COLO668 (cell line): ENCODE measurements at regions not wholly inside any gene's neighbourhood (a gene's known extent, or its start where the extent isn't known, plus 50 kb on each side); places are given as distances from the start of the nearest gene placed in this dataset.

Experiments used
- DNase-seq: peaks from one replicate; lab custom pipeline; 2025; ENCODE audit not compliant: unreplicated experiment; lab: John Stamatoyannopoulos, UW

DNA sequence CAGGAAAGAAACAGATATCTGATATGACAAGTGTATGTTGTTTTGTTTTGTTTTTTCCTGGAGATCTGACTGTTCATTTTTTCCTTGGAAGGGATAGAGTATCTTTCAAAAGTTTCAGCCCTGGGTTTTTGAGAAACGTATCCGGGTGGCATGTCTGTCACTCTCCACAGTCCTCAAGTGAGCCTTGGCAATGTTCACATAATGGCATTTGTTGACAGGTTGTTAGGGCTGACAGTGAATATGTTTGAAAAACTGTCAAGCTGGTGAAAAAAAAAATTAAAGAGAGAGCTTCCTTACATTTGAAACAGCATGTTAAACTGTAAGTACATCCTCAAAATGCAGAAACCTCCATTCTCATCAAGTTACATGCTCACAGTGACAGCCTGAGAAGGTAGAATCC, 113.0 kb upstream of the DYNLRB2 start:
- DNase-seq: no peak

DNA sequence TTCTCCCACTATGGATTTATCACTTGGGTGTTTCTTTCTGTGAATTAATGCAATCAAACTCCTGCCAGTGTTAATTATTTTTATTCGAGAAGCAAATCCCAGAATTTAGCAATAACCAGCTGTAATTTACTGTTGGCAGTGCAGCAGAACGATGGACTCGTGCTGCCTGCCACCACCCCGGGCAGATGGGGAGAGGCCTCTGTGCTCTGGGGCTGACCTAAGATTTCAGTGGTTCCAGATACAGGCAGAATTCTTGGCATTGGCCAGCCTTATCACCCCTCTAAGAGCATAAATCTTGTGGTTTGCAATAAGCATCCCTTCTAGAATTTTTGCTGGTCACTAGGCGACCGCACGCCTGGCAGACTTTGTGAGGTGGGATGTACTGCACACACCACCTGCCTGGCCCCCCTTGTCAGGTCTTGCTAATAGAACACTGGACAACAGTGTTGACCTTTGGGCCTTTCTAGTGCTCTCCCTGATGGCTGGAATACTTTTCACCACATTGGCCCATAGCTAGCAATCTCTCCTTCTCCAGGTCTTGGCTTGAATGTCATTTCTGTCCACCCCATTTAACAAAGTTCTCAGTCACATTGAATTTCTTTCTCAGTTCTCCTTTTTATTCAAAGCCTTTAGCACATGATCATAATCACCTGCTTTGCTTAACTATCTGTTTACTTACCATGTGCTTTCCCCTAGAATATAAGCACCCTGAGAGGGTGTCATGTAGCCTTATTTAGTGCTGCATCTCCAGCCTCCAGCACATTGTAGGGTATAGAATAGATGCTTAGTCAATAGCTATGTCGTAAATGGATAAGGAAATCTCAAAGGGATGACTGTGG, 122.1 kb upstream of the DYNLRB2 start:
- DNase-seq: no peak

DNA sequence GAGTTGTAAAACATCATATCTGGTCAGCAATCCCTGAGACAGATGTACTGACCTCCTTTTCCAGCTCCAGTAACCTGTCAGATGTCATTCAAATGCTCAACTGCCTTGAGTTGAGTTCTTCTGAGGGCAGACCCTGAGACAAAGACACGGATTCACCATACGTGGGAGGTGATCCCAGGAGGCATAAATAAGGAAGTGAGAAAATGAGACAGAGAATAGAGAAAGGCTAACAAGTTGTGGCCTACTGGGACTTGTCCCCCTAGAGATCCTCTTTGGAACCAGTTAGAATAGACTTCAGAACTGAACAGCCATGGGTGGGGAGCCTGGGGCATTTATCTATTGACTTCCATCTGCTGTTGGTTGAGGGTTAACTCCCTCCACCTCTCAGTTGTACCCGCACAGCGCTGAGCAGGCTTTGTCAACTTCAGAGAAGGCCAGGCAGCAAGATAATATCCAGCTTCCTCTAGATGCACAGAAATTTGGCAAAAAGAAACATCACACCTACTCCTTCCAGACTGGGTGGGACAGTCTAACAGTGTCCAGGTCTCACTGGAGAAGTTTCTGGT, 123.0 kb upstream of the DYNLRB2 start:
- DNase-seq: no peak

DNA sequence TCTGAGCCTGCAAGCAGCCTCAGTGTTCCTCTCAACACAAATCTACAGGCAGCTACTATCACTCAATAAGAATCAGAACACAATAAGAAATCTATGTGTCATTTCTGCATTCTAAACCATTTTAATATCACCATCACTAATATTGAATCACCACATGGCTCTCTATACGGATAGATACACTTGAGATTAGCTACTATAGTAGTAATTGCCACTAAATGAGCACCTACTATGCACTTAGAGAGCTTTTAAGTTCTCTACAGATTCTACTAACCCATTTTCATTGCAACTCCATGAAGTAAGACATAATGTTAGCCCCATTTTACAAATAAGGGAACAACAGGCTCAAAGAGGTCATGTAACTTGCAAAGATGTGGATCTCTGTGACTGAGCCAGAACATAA, 132.8 kb upstream of the DYNLRB2 start:
- DNase-seq: no peak

DNA sequence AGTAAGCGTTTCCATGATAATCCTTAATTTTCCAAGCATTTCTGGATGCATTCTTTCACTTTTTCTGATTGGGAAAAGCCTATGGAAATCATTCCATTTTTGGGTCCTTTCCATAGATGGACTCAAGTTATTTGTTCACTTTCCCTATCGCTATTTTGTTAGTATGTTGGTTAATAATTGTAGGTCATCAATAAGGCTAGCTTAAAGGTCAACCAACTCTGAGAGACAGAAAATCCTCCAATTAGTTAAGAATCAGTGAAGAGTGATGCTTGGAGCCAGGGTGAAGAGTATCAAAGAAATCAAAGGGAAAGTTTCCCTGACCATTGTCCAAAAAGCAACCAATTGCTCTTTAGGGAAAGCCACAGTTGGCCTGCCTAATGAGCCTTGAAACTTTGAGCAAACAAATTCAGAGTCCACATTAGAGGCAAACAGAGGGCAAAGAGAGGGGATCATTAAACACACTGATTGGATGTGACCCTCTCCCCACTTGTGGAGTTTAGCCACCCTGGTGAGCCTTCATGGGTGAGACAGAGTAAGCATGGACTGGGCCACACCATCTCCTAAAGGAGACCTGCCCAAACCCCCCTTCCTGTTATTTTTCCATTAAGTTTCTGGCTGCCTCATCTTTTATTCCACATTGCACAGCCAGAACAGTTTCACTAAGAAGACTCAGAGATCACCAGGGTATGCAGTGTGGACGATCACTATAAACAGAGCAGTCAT, 133.4 kb upstream of the DYNLRB2 start:
- peak; percentile 17 for DNase-seq

DNA sequence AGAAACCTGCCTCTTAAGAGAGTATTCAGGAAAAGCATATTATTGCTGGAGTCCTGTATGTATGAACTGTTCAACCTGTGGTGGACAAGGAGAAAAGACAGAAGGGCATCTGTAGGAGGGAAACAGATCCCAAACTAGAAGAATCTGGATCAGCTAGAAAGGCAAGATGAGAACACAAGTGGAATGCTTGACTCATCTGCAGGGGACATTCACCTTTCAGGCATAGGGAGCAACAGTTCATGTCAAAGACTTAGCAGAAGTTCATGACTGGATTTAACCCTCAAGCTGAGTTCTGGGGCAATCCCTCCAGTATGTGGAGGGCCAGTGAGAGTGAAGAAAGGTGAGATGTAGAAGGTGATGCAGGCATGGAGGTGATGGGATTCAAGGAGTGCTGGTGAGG, 135.9 kb upstream of the DYNLRB2 start:
- DNase-seq: no peak

DNA sequence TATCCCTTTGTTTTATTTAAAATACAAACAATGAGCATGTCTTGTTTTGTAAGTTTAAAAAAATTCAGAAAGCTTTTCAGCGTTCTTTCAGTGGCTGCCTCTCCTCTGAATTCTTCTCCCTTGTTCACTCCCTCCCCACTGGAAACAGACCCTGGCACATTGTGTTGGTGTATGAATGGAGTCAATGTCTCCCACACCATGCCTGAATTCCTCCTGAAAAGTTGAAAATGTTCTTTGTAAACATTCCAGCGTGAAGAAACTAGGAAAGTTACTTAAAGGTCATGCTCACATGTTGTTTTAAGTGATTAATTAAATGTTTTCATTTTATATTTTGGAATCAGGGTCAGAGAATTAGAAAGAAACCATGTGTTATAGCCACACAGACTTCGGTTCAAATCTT, 136.9 kb upstream of the DYNLRB2 start:
- no peak for DNase-seq

DNA sequence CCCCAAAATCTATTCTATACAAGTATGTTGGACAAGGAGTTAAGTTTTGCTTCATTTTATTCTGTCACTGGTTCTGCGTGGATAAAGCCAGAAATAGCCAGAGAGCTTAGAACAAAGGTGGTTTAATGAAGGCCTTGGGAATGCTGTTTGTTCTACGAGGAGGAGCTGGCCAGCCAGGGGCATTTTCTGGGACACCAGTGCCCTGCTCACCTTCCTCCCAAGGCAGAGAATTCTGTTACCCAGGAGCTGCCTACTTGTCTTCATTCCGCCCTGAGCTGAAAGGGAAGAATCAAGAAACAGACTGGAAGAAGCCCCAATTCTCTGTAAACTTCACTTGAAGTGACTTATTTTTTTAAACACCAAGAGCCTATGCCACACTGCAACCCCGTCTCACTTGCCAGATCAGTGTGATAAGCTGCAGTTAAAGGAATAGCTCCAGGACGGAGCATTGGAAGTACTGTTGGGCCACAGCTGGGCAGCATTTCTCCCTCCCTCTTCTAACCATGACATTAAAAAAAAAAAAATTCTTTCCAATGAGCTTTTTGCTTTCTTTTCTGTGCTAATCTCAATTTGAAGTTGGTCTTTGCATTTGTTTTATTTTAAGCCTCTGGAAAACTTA, 149.8 kb upstream of the DYNLRB2 start:
- DNase-seq: no peak

DNA sequence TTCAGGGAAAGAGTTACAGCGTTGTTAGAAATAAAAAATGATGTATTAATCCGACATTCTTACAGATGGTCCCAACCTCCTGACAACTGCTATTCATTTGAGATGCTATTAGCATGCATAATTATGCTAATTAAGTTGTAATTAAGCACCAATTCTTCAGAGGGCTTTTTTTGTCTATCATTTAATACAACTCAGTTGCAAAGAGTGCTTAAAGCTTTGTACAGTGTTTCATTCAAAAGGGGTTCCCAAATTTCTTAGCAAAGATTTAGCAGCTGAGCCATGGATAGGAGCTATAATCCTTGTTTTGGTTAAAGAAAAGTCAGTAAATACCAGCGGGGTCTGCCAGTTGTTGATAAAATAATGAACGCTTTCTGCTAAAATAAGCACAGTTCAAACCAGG, 150.7 kb upstream of the DYNLRB2 start:
- no peak for DNase-seq

DNA sequence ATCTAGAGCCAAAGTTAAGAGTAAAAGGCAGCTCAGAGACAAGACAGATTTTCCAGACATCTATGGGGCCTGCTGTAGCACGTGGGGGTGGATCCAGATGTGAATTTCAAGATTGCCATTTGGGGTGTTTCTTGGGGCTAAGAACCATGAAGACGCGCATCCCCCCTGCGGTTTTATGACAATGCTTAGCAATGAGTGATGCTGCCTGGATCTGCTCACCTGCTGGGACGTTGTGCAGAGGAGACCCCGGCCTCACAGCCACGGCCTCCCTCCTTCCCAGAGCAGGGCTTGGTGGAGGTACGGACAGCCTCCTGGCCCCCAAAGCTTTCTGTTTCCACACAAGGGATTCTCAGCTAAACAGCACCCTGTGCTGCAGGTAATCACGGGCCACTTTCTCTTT, 151.5 kb upstream of the DYNLRB2 start:
- DNase-seq: no peak

DNA sequence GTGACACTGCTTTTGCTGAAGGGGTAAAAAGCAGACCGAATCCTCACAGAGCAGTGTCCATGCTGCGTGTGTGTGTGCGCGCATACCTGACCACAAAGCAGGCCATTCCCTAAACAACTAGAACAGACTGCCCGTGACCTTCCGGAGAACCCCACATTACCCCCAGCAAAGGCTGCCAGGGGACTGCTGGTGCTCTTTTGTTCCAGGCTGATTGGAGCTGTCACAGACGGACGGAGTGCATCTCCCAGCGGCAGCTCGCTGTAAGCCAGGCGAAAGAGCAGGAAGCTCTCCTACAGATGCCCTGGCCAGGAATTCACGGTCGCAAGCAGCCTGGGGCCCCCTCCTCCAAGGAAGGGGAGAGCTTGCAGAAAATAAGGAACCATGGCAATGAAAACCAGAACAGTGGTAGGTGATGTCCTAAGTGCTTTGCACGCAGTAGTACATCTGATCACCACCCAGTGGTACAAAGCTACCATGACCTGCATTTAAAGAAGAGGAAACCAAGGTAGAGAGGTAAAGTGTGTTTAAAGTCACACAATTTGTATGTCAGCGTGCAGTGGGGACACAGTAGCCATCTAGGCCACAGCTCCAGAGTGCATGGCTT, 153.4 kb upstream of the DYNLRB2 start:
- DNase-seq: no peak

DNA sequence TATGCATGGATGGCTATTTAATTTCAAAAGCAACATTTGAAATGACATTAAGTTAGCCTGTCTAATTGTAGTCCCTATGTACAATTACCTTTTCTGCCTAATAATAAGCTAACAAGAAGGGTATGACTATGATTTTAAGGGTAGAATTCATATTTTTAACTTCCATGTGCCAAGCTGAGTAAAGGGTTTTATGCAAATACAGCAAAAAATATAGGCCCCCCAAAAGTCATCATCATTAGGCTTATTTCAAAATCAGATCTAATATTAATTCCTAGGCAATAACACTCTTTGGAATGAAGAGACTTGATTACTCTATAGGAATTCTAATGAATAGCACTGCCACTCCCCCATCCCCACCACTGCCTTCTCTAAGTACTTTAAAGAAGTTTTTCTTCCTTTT, 155.9 kb upstream of the DYNLRB2 start:
- no peak for DNase-seq

DNA sequence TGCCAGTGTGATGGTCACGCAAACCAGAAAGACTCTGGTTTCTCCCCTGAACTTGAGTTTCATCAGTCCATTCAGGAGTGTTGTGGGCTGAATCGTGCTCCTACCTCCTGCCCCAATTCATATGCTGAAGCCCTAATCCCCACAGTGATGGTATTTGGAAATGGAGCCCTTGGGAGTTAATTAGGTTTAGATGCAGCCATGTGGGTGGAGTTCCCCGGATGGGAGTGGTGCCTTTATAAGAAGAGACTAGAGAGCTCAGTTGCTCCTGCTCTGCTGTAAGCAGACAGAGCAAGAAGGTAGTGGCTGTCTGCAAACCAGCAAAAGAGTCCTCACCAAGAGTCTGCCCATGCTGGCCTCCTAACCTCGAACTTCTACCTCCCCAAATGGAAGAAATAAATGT, 160.3 kb upstream of the DYNLRB2 start:
- no peak for DNase-seq

DNA sequence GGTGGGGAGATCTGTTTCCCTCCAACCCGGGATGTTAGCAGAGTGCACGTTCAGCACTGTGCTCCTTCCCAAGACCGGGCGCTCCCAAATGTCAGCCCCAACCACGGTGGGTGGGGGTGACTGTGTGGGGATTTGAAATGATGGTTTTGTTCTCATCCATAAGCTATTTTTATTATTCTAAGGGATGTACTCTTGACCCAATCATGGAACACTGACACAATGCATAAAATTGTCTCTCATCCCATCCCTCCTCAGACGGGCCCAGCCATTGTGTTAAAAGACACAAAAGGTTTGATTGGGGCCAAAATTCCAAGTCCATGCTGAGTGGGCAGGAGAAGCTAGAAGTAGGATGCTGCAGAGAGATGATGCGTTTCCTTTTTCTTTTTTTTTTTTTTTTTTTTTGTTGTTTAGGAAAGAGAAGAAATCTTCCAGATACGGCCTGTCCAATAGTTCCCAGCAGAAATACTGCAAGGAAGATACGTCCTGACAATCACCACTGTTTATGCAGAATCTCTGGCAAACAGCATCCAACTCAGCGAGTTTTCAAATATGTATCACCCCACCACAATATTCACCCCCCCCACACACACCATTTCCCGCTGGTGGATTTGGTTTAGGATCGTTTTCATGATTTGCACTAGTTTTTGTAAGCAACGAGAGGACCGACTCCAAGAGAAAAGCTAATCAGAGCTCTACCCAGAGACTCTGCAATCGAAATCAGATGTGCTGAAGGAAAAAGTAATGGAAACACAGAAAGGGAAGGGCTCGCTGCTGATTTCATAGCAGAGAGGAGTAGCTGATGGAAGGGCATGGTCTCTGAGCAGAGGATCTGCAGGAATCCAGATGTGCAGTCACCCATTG, 163.5 kb upstream of the DYNLRB2 start:
- no peak for DNase-seq

DNA sequence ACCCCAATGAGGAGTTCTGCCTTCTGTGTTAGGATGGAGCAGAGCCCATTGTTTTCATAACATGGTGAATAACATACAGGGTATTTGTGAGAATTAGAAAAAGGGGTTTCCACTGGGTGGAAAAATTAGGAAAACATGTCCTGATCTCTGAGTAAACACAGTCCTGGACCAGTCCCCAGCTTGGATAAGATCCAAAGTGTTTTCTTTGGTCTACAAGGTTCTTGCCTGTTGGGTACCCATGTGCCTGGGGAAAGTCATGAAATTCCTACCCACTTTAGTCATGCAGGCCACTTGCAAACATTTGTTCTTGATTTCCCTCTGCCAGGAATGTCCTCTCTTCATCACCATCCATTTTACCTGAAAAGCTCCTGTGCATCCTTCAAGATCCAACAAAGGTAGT, 164.8 kb upstream of the DYNLRB2 start:
- no peak for DNase-seq

DNA sequence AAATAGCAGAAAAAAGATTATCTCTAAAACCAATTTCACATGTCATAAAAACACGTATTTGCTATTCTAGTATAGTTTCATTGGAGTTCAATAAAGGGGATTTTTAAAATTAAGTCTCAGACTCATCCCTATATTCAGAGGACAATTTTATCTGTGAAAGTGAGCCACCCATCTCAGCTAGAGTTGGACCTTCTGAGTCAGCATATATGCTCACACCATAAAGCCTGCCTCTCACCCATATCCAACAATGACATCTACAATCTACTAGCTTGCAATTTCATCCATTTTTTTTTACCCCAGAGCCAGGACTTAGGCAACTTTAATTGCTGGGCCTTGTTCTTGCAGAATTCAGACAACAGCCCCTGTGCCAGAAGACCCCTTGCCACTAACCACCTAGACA, 165.3 kb upstream of the DYNLRB2 start:
- DNase-seq: no peak

DNA sequence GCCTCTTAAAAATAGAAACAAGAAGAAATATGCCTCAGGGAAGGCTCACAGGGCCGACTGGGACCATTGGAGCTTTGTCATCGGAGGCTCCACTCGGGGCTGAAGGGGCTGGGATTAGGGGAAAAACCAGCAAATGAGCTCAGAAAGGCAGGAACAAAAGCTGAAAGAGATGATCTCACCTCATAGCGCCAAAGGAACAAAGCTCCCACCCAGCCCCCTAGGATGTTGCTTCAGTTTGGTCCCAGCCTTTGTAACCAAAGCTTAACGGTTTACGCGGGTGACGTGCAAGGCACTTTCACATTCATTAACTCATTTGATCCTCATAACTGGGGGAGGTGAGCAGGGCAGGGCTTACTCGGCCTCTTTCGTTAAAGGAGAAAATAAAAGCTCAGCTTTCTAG, 168.5 kb upstream of the DYNLRB2 start:
- no peak for DNase-seq

DNA sequence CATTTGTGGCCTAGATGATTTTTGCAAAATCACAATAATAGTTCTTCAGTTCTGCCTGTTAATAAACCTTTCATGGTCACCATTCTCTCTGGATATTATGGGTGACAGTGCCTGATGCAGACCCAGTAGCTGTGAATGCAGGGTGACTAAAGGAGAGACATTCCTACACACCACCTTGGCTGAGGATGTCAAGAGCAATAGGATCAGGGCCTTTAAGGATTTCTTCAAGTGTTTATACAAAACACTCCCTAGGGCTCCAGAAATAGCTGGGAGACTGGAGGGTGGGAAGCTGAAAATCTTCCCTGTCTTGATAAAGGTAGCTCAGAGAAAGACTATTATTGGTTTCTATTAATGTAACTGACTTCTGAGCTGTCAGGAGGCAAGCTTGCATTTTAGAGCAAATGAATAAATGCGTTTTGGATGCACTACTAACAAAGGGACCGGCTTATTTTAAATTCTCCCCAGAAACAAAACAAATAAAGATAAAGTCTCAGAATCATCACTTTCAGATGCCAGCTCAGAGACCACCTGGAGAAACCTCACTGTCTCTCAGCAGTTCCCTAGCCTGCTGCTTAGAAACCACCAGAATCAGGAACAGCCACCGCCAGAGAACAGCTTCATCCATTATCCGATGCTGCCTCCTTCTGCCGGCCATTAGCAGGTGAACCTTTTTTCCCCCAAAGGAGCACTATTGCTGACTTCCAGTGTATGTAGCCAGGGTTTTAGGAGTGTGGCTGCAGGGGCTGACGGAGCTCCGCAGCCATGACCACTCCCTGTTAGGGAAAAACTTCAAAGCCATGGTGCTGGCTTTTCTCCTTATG, 171.4 kb upstream of the DYNLRB2 start:
- DNase-seq: peak; percentile 43

DNA sequence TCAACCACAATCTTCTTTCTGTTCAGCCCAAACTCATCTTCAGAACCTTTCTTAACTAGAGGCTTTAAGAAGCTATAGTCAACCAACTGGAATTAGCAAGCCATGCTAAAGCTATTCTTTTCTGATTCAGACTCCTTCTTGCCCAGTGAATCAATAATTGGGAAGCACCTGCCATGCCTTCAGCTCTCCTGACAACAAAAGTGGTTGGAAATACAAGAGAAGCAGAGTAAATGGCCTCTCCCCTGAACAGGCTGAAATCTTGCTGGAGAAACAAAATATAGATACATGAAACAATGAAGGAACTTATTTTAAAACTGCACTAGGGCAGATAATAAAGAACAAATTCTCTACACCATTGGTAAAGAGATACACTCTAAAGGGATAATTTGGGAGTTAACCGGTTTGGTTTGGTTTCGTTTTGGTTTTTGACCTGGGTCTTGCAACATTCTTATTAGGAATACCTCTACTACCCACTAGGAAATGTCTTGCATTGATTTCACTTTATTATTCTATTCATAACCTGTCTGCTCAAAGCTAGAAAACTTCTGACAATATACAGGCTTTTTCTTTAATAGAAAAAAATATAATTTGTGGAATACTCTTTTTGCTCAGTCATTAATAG, 173.6 kb upstream of the DYNLRB2 start:
- DNase-seq: no peak
